ENCODE measurements at regions not wholly inside any gene's neighbourhood (a gene's known extent, or its start where the extent isn't known, plus 50 kb on each side); places are given as distances from the start of the nearest gene placed in this dataset.

- ChIA-PET CTCF (no interaction called here), POLR2A (no interaction called here)
- no peak for DNase-seq (ENCODE audit: extremely low spot score)
- TF ChIP-seq ZNF384 (IDR thresholded peaks at IDR 0.05) (no peak), LEF1 (IDR thresholded peaks at IDR 0.05; ENCODE audit: borderline replicate concordance) (no peak), ARNT (IDR thresholded peaks at IDR 0.05) (no peak), L3MBTL2 (conservative IDR thresholded peaks at IDR 0.05) (no peak), NFRKB (IDR thresholded peaks at IDR 0.05) (no peak), FOXM1 (IDR thresholded peaks at IDR 0.05; ENCODE audit: borderline replicate concordance) (no peak), FOXK2 (IDR thresholded peaks at IDR 0.05) (no peak), CTBP1 (IDR thresholded peaks at IDR 0.05; ENCODE audit: borderline replicate concordance) (no peak), SUZ12 (IDR thresholded peaks at IDR 0.05) (no peak), SP1 (IDR thresholded peaks at IDR 0.05) (no peak), FOXA1 (IDR thresholded peaks at IDR 0.05) (no peak), BHLHE40 (IDR thresholded peaks at IDR 0.05; ENCODE audit: borderline replicate concordance) (no peak), ELF4 (IDR thresholded peaks at IDR 0.05) (no peak), HDGF (IDR thresholded peaks at IDR 0.05; ENCODE audit: borderline replicate concordance) (no peak), TARDBP (IDR thresholded peaks at IDR 0.05) (no peak)
- TF ChIP-seq, protein P1, sequence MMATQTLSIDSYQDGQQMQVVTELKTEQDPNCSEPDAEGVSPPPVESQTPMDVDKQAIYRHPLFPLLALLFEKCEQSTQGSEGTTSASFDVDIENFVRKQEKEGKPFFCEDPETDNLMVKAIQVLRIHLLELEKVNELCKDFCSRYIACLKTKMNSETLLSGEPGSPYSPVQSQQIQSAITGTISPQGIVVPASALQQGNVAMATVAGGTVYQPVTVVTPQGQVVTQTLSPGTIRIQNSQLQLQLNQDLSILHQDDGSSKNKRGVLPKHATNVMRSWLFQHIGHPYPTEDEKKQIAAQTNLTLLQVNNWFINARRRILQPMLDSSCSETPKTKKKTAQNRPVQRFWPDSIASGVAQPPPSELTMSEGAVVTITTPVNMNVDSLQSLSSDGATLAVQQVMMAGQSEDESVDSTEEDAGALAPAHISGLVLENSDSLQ (IDR thresholded peaks at IDR 0.05): no peak
Observed at GRCh38 chr2:122138561-122138960, 383.1 kb downstream of the TSN start.

- TF ChIP-seq ELF4 (IDR thresholded peaks at IDR 0.05) (no peak), SP1 (IDR thresholded peaks at IDR 0.05) (no peak), FOXA1 (IDR thresholded peaks at IDR 0.05) (no peak)
- DNase-seq (ENCODE audit: extremely low spot score): no peak
- CTCF ChIA-PET: no interaction called here
- POLR2A ChIA-PET: no interaction called here
Observed at GRCh38 chr2:122139739-122140420, 384.4 kb downstream of the TSN start.

GRCh38 chr2:122144884-122145283 is 389.4 kb downstream of the TSN start:
- CTCF ChIA-PET: no interaction called here
- DNase-seq (ENCODE audit: extremely low spot score): no peak
- TF ChIP-seq, protein P1 (IDR thresholded peaks at IDR 0.05): no peak
- TF ChIP-seq SUZ12 (IDR thresholded peaks at IDR 0.05): no peak
- no peak for TF ChIP-seq FOXA1 (IDR thresholded peaks at IDR 0.05)
- TF ChIP-seq ARNT (IDR thresholded peaks at IDR 0.05): no peak
- TF ChIP-seq LEF1 (IDR thresholded peaks at IDR 0.05; ENCODE audit: borderline replicate concordance): no peak
- TF ChIP-seq BHLHE40 (IDR thresholded peaks at IDR 0.05; ENCODE audit: borderline replicate concordance): no peak
- POLR2A ChIA-PET: no interaction called here

GRCh38 chr2:122145856-122146255 is 390.4 kb downstream of the TSN start:
- ChIA-PET CTCF (no interaction called here), POLR2A (no interaction called here)
- TF ChIP-seq TARDBP (IDR thresholded peaks at IDR 0.05): no peak
- no peak for TF ChIP-seq HDGF (IDR thresholded peaks at IDR 0.05; ENCODE audit: borderline replicate concordance)
- TF ChIP-seq SP1 (IDR thresholded peaks at IDR 0.05): no peak
- no peak for TF ChIP-seq NFRKB (IDR thresholded peaks at IDR 0.05)
- no peak for TF ChIP-seq SUZ12 (IDR thresholded peaks at IDR 0.05)
- DNase-seq (ENCODE audit: extremely low spot score): no peak

DNA sequence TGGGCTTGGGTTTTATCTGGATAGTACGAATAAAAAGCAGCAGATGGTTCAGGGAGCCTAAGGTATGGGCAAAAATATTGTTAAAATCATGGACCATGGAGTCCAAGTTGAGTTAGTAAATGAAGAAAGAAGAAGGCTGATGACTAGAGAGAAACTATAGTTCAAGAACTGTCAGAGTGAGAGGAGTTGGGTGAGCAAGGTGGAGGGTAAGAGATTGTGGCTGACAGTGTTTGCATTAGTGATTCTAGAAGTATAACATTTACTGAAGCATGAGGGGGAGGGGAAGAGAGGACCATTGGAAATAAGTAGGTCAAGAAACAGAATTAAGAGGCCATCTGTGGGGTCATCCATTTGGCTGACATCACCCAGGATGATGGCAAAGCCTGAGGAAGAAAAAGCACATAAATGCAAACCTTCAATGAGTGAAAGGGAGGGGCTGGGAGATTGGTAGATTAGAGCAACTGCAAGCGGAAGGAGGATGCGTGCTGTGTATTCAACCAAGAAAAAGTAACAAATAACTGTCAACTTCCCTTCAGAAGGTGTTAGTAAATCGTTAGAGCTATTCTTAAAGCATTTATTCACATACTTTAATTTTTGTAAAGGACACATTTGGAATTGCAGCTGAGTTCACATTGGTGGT is 392.8 kb downstream of the TSN start:
- POLR2A ChIA-PET: no interaction called here
- no peak for TF ChIP-seq TARDBP (IDR thresholded peaks at IDR 0.05)
- no peak for TF ChIP-seq FOXA1 (IDR thresholded peaks at IDR 0.05)
- TF ChIP-seq LEF1 (IDR thresholded peaks at IDR 0.05; ENCODE audit: borderline replicate concordance): no peak
- TF ChIP-seq HDGF (IDR thresholded peaks at IDR 0.05; ENCODE audit: borderline replicate concordance): no peak
- no peak for TF ChIP-seq SUZ12 (IDR thresholded peaks at IDR 0.05)
- no peak for TF ChIP-seq SP1 (IDR thresholded peaks at IDR 0.05)
- no peak for TF ChIP-seq L3MBTL2 (conservative IDR thresholded peaks at IDR 0.05)
- TF ChIP-seq ZNF384 (IDR thresholded peaks at IDR 0.05): no peak
- TF ChIP-seq, protein P1 (IDR thresholded peaks at IDR 0.05): no peak
- TF ChIP-seq FOXM1 (IDR thresholded peaks at IDR 0.05; ENCODE audit: borderline replicate concordance): no peak
- no peak for TF ChIP-seq NFRKB (IDR thresholded peaks at IDR 0.05)
- TF ChIP-seq ARNT (IDR thresholded peaks at IDR 0.05): no peak
- no peak for TF ChIP-seq FOXK2 (IDR thresholded peaks at IDR 0.05)
- CTCF ChIA-PET: no interaction called here
- no peak for DNase-seq (ENCODE audit: extremely low spot score)

GRCh38 chr2:122150524-122151280 is 395.3 kb downstream of the TSN start:
- no peak for DNase-seq (ENCODE audit: extremely low spot score)
- CTCF ChIA-PET: no interaction called here
- POLR2A ChIA-PET: no interaction called here
- TF ChIP-seq ZNF384 (IDR thresholded peaks at IDR 0.05): no peak
- no peak for TF ChIP-seq HDGF (IDR thresholded peaks at IDR 0.05; ENCODE audit: borderline replicate concordance)
- no peak for TF ChIP-seq FOXK2 (IDR thresholded peaks at IDR 0.05)
- no peak for TF ChIP-seq NFRKB (IDR thresholded peaks at IDR 0.05)
- no peak for TF ChIP-seq ELF4 (IDR thresholded peaks at IDR 0.05)
- no peak for TF ChIP-seq TARDBP (IDR thresholded peaks at IDR 0.05)
- no peak for TF ChIP-seq L3MBTL2 (conservative IDR thresholded peaks at IDR 0.05)
- TF ChIP-seq BHLHE40 (IDR thresholded peaks at IDR 0.05; ENCODE audit: borderline replicate concordance): no peak
- no peak for TF ChIP-seq SP1 (IDR thresholded peaks at IDR 0.05)
- TF ChIP-seq, protein P1 (IDR thresholded peaks at IDR 0.05): no peak
- no peak for TF ChIP-seq SUZ12 (IDR thresholded peaks at IDR 0.05)
- no peak for TF ChIP-seq LEF1 (IDR thresholded peaks at IDR 0.05; ENCODE audit: borderline replicate concordance)
- TF ChIP-seq FOXM1 (IDR thresholded peaks at IDR 0.05; ENCODE audit: borderline replicate concordance): no peak
- TF ChIP-seq CTBP1 (IDR thresholded peaks at IDR 0.05; ENCODE audit: borderline replicate concordance): no peak
- TF ChIP-seq FOXA1 (IDR thresholded peaks at IDR 0.05): no peak

Measured in HEK293T (cell line).